Gastroesophageal sphincter (tissue), 4 donors: ENCODE measurements at regions not wholly inside any gene's neighbourhood (a gene's known extent, or its start where the extent isn't known, plus 50 kb on each side); places are given as distances from the start of the nearest gene placed in this dataset.

Experiments used
- ATAC-seq: fragments of 150-250 bp; one replicate; pipeline ENCODE4 v1.9.1; 2016; ENCODE audit warnings: mild to moderate bottlenecking, moderate library complexity
- H3K27ac ChIP-seq, 4 donors: fragments of 200-600 bp; sonication (generic) in 3 of 4; 1 replicate in 3 of 4; 2 replicates in 1 of 4; pipeline ENCODE4 v1.5.1; 2016 to 2019
- H3K27me3 ChIP-seq: fragments of 200-600 bp; sonication (generic); one replicate; pipeline ENCODE4 v1.5.1; 2019
- H3K36me3 ChIP-seq, 2 donors: fragments of 200-600 bp; sonication (generic); one replicate each; pipeline ENCODE4 v1.5.1; 2019; ENCODE audit warnings: control low read depth in 1 of 2
- H3K4me1 ChIP-seq, 3 donors: fragments of 200-600 bp; sonication (generic); 1 replicate in 2 of 3; 2 replicates in 1 of 3; pipeline ENCODE4 v1.5.1; 2016 to 2019; ENCODE audit warnings: control low read depth in 2 of 3
- H3K4me3 ChIP-seq, 2 donors: fragments of 200-600 bp; sonication (generic); one replicate each; pipeline ENCODE4 v1.5.1; 2019; ENCODE audit warnings: mild to moderate bottlenecking in 1 of 2, moderate library complexity in 1 of 2
- H3K9me3 ChIP-seq, 3 donors: fragments of 200-600 bp; sonication (generic); one replicate each; pipeline ENCODE4 v1.5.1; 2017 to 2019; ENCODE audit warnings: control low read depth in 2 of 3
- CTCF ChIP-seq, 4 experiments: fragments of 200-600 bp in 2 of 4; fragments of 450-650 bp in 2 of 4; sonication (generic) in 1 of 4; IDR thresholded peaks; one replicate each; pipeline ENCODE4 v1.5.1; 2017 to 2019; ENCODE audit warnings: antibody characterized with exemption in 4 of 4, mild to moderate bottlenecking in 2 of 4, moderate library complexity in 2 of 4
- EP300 ChIP-seq: sonication (generic); formaldehyde crosslinking; IDR thresholded peaks from one replicate; pipeline ENCODE4 v1.6.1; 2017; ENCODE audit warnings: antibody characterized with exemption, mild to moderate bottlenecking
- POLR2A ChIP-seq, 2 donors: fragments of 450-650 bp; IDR thresholded peaks; one replicate each; pipeline ENCODE4 v1.6.1; 2017; ENCODE audit warnings: antibody characterized with exemption in 2 of 2, mild to moderate bottlenecking in 2 of 2, moderate library complexity in 1 of 2
- POLR2AphosphoS5 ChIP-seq: sonication (generic); formaldehyde crosslinking; IDR thresholded peaks from one replicate; pipeline ENCODE4 v1.6.1; 2017; ENCODE audit warnings: antibody characterized with exemption
- WGBS, 2 donors: methylation state at CpG; one replicate each; pipeline ENCODE4 v1.1.5; 2018; ENCODE audit warnings: low coverage in 1 of 2; 5-methylcytosine and 5-hydroxymethylcytosine counted together

- H3K4me1 ChIP-seq, result no peaks in the 10 kb centered on the region
- TF ChIP-seq EP300 (no peak), POLR2AphosphoS5 (no peak), POLR2A (IDR thresholded peaks at IDR 0.05) (no peak), CTCF (IDR thresholded peaks at IDR 0.05) (no peak)
- H3K27me3 ChIP-seq, result no peaks in the 10 kb centered on the region
- no peak overlapping the region for H3K27ac ChIP-seq
- H3K9me3 ChIP-seq, result no peaks in the 10 kb centered on the region
- 44 to 69% methylated on average over 3 of the region's 3 CpGs for WGBS, 2 donors
- no peak overlapping the region for H3K4me3 ChIP-seq
- H3K36me3 ChIP-seq, result no peaks in the 10 kb centered on the region
- no peak for ATAC-seq
Measured at GRCh38 chr17:70653850-70654249, 484.5 kb downstream of the KCNJ2 start.

GRCh38 chr17:70654706-70655105 lies 485.4 kb downstream of the KCNJ2 start:
- no peaks in the 10 kb centered on the region for H3K36me3 ChIP-seq
- no peaks in the 10 kb centered on the region for H3K27me3 ChIP-seq
- H3K27ac ChIP-seq, result no peak overlapping the region
- 53 to 77% methylated on average over 3 of the region's 3 CpGs for whole genome bisulfite sequencing, 2 donors
- H3K9me3 ChIP-seq, result no peaks in the 10 kb centered on the region
- H3K4me3 ChIP-seq, result no peak overlapping the region
- TF ChIP-seq CTCF (IDR thresholded peaks at IDR 0.05) (no peak), EP300 (no peak), POLR2A (IDR thresholded peaks at IDR 0.05) (no peak), POLR2AphosphoS5 (no peak)
- no peak for ATAC-seq
- no peaks in the 10 kb centered on the region for H3K4me1 ChIP-seq

GRCh38 chr17:70655176-70655958 lies 486.0 kb downstream of the KCNJ2 start:
- 72 to 74% methylated on average over 2 of the region's 2 CpGs for WGBS, 2 donors
- no peaks in the 10 kb centered on the region for H3K36me3 ChIP-seq
- no peak for ATAC-seq
- H3K27ac ChIP-seq, result no peak overlapping the region
- no peak overlapping the region for H3K4me3 ChIP-seq
- H3K4me1 ChIP-seq, result no peaks in the 10 kb centered on the region
- TF ChIP-seq POLR2A (IDR thresholded peaks at IDR 0.05) (no peak), POLR2AphosphoS5 (no peak), CTCF (IDR thresholded peaks at IDR 0.05) (no peak), EP300 (no peak)
- H3K9me3 ChIP-seq, result no peaks in the 10 kb centered on the region
- no peaks in the 10 kb centered on the region for H3K27me3 ChIP-seq

GRCh38 chr17:70658317-70658716 lies 489.0 kb downstream of the KCNJ2 start:
- WGBS, 2 donors, result 90 to 92% methylated on average over 2 of the region's 3 CpGs
- no peak for TF ChIP-seq POLR2A (IDR thresholded peaks at IDR 0.05)
- TF ChIP-seq CTCF (IDR thresholded peaks at IDR 0.05), result no peak
- no peak for TF ChIP-seq POLR2AphosphoS5
- TF ChIP-seq EP300, result no peak
- H3K27ac ChIP-seq, result no peak overlapping the region

GRCh38 chr17:70658840-70659239 lies 489.5 kb downstream of the KCNJ2 start:
- Histone ChIP-seq H3K4me1 (no peaks in the 10 kb centered on the region), H3K27me3 (no peaks in the 10 kb centered on the region), H3K27ac (no peak overlapping the region), H3K9me3 (no peaks in the 10 kb centered on the region), H3K4me3 (no peak overlapping the region), H3K36me3 (no peaks in the 10 kb centered on the region)
- WGBS, 2 donors, result 31 to 56% methylated on average over 2 of the region's 2 CpGs
- TF ChIP-seq POLR2A (IDR thresholded peaks at IDR 0.05), result no peak
- no peak for TF ChIP-seq CTCF (IDR thresholded peaks at IDR 0.05)
- no peak for TF ChIP-seq EP300
- TF ChIP-seq POLR2AphosphoS5, result no peak
- no peak for ATAC-seq

More at GRCh38 chr17:70658317-70658716, 489.0 kb downstream of the KCNJ2 start:
- no peaks in the 10 kb centered on the region for H3K27me3 ChIP-seq
- no peak for ATAC-seq
- H3K9me3 ChIP-seq, result no peaks in the 10 kb centered on the region
- H3K4me3 ChIP-seq, result no peak overlapping the region
- no peaks in the 10 kb centered on the region for H3K36me3 ChIP-seq
- no peaks in the 10 kb centered on the region for H3K4me1 ChIP-seq
